ENCODE measurements at regions not wholly inside any gene's neighbourhood (a gene's known extent, or its start where the extent isn't known, plus 50 kb on each side); places are given as distances from the start of the nearest gene placed in this dataset.

GRCh38 chr14:71381814-71382213 is 474.6 kb downstream of the PCNX1 start:
- Histone ChIP-seq H3K36me3 (no peaks in the 10 kb centered on the region), H3K27ac (no peak overlapping the region), H3K27me3 (no peaks in the 10 kb centered on the region), H3K9me3 (no peaks in the 10 kb centered on the region), H3K4me1 (peaks cover 3 to 10% (median 7%) of the 10 kb centered on the region in 4 donors), H3K4me3 (no peak overlapping the region)
- no peak for DNase-seq
- no peak for ATAC-seq (ENCODE audit: low FRiP score in 2 of 2)
- TF ChIP-seq CTCF (IDR thresholded peaks at IDR 0.05) = no peak
- no peak for TF ChIP-seq POLR2A (IDR thresholded peaks at IDR 0.05)
- no peak for TF ChIP-seq POLR2AphosphoS5 (IDR thresholded peaks at IDR 0.05)
- no peak for TF ChIP-seq EP300 (IDR thresholded peaks at IDR 0.05)

- Histone ChIP-seq H3K4me3 (no peak overlapping the region), H3K27me3 (no peaks in the 10 kb centered on the region), H3K9me3 (no peaks in the 10 kb centered on the region), H3K36me3 (no peaks in the 10 kb centered on the region), H3K4me1 (peaks cover 3 to 10% (median 7%) of the 10 kb centered on the region in 4 donors), H3K27ac (no peak overlapping the region)
- no peak for ATAC-seq (ENCODE audit: low FRiP score in 2 of 2)
- TF ChIP-seq EP300 (IDR thresholded peaks at IDR 0.05) = no peak
- no peak for TF ChIP-seq CTCF (IDR thresholded peaks at IDR 0.05)
- TF ChIP-seq POLR2A (IDR thresholded peaks at IDR 0.05) = no peak
- no peak for TF ChIP-seq POLR2AphosphoS5 (IDR thresholded peaks at IDR 0.05)
- 72 to 81% methylated on average over 6 of the region's 6 CpGs for WGBS, 2 donors
- no peak for DNase-seq
These were observed 475.1 kb downstream of the PCNX1 start for GRCh38 chr14:71382315-71382714.

GRCh38 chr14:71383510-71383909 is 476.3 kb downstream of the PCNX1 start:
- DNase-seq (no peak), ATAC-seq (ENCODE audit: low FRiP score in 2 of 2) (no peak)
- Histone ChIP-seq H3K27me3 (no peaks in the 10 kb centered on the region), H3K4me3 (no peak overlapping the region), H3K9me3 (no peaks in the 10 kb centered on the region), H3K4me1 (peaks cover 0 to 10% (median 7%) of the 10 kb centered on the region in 4 donors), H3K27ac (no peak overlapping the region), H3K36me3 (no peaks in the 10 kb centered on the region)
- no peak for TF ChIP-seq POLR2AphosphoS5 (IDR thresholded peaks at IDR 0.05)
- TF ChIP-seq EP300 (IDR thresholded peaks at IDR 0.05) = no peak
- no peak for TF ChIP-seq POLR2A (IDR thresholded peaks at IDR 0.05)
- TF ChIP-seq CTCF (IDR thresholded peaks at IDR 0.05) = no peak
- WGBS, 2 donors = 98 to 100% methylated on average over 2 of the region's 2 CpGs

- Histone ChIP-seq H3K4me3 (no peak overlapping the region), H3K9me3 (no peaks in the 10 kb centered on the region), H3K36me3 (no peaks in the 10 kb centered on the region), H3K4me1 (peaks cover 0 to 10% (median 7%) of the 10 kb centered on the region in 4 donors), H3K27ac (no peak overlapping the region), H3K27me3 (no peaks in the 10 kb centered on the region)
- no peak for TF ChIP-seq POLR2A (IDR thresholded peaks at IDR 0.05)
- no peak for TF ChIP-seq POLR2AphosphoS5 (IDR thresholded peaks at IDR 0.05)
- no peak for TF ChIP-seq CTCF (IDR thresholded peaks at IDR 0.05)
- TF ChIP-seq EP300 (IDR thresholded peaks at IDR 0.05) = no peak
- ATAC-seq (ENCODE audit: low FRiP score in 2 of 2) (no peak), DNase-seq (no peak)
- 84 to 86% methylated on average over 10 of the region's 10 CpGs for WGBS, 2 donors
These were observed 477.0 kb downstream of the PCNX1 start for GRCh38 chr14:71384007-71384845.

- TF ChIP-seq POLR2AphosphoS5 (IDR thresholded peaks at IDR 0.05) (no peak), POLR2A (IDR thresholded peaks at IDR 0.05) (no peak), CTCF (IDR thresholded peaks at IDR 0.05) (no peak), EP300 (IDR thresholded peaks at IDR 0.05) (no peak)
- no peak for ATAC-seq (ENCODE audit: low FRiP score in 2 of 2)
- H3K36me3 ChIP-seq = no peaks in the 10 kb centered on the region
- no peak for DNase-seq
- no peaks in the 10 kb centered on the region for H3K27me3 ChIP-seq
- H3K27ac ChIP-seq = no peak overlapping the region
- WGBS, 2 donors = 92% methylated on average over 3 of the region's 3 CpGs
- H3K4me3 ChIP-seq = no peak overlapping the region
- H3K9me3 ChIP-seq = no peaks in the 10 kb centered on the region
- H3K4me1 ChIP-seq = peaks cover 0 to 3% (median under 1%) of the 10 kb centered on the region in 4 donors
These were observed 480.5 kb downstream of the PCNX1 start for GRCh38 chr14:71387753-71388152.
